ENCODE measurements at regions not wholly inside any gene's neighbourhood (a gene's known extent, or its start where the extent isn't known, plus 50 kb on each side); places are given as distances from the start of the nearest gene placed in this dataset.
A peak's percentile ranks its signal among the peaks of the same experiment; 100 is the strongest.

DNA sequence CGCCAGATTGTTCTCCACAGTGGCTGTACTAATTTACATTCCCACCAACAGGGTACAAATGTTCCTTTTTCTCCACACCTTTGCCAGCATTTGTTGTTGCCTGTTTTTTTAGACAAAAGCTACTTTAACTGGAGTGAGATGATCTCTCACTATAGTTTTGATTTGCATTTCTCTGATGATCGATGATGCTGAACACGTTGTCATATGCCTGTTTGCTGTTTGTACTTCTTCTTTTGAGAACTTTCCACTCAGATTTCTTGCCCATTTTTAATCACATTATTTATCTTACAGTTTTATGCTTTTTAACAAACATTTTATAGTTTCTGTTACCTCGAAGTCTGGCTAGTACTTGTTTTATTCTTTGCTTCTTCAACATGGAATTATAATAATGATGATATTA, 643.7 kb upstream of the ALCAM start:
- no peak for DNase-seq (ENCODE audit: low read depth in 2 of 2)

DNA sequence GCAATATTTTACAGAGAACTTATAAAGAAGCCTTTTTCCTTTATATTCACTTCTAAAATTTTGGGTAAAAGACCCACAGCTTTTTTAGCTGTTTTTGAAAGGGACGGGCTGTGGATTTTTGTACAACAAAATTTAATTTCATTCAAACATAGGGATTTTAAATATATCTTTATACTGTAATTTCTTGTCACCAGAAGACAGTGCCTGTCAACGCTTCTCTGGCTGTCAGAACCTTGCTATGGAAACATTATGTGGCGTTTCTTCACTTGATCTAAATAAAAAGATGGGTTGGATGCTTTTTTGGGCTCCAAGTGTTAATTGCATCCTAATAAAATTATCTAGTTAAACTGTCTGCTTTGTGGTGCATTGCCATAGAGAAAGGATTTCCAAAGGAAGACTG, 635.6 kb upstream of the ALCAM start:
- DNase-seq (ENCODE audit: low read depth in 2 of 2): no peak

DNA sequence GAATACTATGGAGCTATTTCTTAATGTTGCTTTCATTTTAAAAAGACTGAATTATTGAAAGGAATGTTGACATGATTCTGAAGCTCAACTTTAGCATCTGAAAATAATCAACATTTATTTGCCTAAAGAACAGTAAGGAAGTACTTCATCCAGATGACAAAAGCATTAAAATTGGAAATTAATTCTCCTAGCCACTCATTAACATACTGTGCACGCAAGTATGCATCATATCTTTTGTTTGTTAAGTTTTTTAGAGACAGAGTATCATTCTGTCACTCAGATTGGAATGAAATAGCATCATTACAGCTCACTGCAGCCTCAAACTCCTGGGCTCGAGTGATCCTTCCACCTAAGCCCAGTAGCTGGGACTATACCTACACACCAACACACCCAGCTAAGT, 632.1 kb upstream of the ALCAM start:
- DNase-seq (ENCODE audit: low read depth in 2 of 2): no peak

DNA sequence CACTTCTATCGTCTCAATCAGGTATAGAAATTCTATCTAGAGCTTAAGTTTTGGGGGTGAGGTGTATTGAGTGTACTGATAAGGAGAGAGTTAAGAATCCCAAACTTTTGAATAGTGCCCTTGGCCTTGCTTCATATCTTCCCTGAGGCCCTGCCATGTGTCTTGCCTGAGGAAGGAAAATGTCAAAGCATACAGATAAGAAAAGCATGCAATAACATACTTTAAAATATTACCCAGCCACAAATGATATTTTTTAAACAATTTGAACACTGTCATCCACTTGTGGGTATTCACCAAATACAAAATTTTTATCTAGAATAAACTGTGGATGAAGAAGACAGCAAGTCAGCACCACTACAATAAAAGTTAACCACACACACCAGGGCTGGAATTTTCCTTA, 631.0 kb upstream of the ALCAM start:
- no peak for DNase-seq (ENCODE audit: low read depth in 2 of 2)

DNA sequence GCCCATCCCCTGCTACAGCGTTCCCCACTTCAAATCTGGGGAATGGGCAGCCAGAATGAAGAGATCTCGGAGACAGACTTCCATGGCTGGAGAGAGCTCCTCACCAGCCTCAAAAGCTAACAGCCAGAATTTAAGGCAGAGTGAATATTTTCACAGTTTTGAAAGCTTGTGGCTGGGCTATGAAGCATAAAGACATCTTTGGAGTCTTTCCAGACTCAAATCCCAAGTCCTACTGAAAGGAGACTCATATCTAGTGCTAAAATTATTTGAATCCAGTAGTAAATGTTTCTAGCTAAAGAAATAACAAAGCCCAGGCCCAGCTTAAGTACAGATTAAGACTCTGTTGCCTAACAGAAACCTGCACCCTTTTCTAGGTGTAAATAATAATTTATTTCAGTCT, 628.4 kb upstream of the ALCAM start:
- no peak for DNase-seq (ENCODE audit: low read depth in 2 of 2)

DNA sequence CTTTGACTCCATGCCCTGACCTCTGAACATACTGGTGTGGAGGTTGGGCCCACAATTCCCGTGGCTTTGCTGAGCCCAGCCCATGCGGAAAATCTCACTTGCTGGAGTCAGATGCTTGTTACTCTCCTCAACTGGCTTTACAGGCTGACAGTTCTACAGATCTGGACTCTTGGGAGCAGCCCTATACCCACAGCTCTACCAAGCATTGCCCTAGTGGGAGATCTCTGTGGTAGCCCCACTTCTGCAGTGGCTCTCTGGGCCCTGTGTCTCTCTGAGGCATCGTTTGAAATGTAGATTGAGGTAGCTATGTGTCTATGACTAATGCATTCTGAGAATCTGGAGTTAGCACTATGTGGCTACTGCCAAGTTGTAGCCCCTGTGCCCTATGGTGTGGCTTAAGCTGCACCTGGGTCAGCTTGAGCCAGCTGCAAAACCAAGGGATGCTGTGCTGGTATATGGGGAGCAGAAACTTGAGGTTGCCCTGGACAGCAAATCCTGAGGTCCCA, 625.8 kb upstream of the ALCAM start:
- DNase-seq (ENCODE audit: low read depth in 2 of 2): no peak

DNA sequence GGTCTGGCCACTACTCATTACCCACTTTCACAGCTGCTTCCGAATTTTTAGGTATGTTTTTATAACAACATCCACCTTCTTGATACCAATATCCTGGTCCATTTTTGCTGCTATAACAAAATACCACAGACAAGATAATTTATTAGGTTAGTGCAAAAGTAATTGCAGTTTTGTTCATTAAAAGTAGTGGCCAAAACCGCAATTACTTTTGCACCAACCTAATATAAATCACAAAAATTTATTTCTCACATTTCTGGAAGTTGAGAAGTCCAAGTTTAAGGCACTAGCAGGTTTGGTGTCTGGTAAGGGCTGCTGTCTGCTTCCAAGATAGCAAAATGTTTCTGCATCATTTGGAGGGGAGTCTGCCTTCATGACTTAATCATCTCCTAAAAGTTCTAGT, 624.7 kb upstream of the ALCAM start:
- no peak for DNase-seq (ENCODE audit: low read depth in 2 of 2)

DNA sequence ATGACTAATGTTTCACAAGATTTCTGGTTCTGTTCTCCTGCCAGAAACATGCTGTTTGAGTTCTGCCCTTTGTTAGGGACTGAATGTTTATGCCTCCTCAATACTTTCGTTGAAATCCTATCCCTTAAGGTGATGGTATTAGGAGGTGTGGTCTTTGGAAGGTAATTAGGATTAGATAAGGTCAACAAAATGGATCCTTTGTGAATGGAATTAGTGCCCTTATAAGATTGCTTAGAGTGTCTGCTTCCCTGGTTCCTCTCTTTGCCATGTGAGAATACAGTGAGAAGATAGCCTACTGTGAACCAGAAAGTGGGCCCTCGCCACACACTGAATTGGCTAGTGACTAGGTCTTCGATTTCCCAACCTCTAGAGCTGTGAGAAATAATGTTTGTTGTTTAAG, 621.4 kb upstream of the ALCAM start:
- no peak for DNase-seq (ENCODE audit: low read depth in 2 of 2)

DNA sequence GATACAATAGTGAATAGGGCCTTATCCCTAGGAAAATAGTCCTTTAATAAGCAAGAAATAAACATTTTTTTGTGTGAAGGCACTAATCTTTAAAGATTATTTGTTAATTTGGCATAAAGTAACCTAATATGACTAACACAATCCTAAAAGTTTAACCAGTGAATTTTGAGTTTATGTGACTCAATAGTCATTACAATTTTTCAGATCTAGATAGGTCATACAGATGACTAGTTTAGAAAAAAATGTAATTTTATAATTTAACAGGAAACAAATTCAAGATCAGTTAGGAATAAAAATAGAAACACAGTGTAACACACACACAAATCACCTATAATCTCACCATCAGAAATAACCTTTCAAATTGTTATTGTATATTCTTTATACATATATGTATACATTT, 620.7 kb upstream of the ALCAM start:
- no peak for DNase-seq (ENCODE audit: low read depth in 2 of 2)

DNA sequence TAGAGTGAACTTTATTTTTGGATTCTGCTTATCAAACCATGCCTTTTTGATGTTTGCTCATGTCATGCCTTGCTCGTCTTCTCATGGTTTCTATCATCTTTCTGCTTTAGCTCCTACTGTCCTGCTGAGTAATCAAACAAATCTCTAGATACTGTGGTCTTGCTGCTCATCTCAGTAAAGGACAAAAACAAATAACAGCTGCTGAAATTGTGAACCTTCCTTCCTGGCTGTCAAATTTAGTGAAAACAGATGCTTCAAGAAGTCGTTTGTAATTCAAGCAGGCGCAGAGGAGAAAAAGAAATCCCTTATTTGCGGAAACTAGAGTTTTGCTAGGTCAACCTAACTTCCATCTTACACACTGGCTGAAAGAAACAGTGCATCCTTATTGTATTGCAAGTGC, 616.1 kb upstream of the ALCAM start:
- no peak for DNase-seq (ENCODE audit: low read depth in 2 of 2)

DNA sequence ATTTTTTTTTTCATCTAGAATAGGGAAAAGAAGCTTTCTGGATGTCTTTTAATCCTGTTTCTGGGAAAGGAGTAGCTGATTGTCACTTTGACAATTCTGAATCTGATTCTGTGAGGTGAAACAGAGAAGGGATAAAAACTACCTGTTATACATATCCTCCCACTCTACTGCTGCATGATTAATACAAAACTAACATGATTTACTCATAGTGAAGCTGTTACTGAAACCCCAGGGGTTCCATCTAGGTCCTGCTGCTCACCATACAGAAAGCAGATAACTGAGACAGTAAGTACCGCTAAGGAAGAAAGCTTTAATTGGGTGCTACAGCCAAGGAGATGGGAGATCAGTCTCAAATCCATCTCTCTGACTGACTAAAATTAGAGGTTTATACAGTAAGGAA, 610.9 kb upstream of the ALCAM start:
- no peak for DNase-seq (ENCODE audit: low read depth in 2 of 2)

DNA sequence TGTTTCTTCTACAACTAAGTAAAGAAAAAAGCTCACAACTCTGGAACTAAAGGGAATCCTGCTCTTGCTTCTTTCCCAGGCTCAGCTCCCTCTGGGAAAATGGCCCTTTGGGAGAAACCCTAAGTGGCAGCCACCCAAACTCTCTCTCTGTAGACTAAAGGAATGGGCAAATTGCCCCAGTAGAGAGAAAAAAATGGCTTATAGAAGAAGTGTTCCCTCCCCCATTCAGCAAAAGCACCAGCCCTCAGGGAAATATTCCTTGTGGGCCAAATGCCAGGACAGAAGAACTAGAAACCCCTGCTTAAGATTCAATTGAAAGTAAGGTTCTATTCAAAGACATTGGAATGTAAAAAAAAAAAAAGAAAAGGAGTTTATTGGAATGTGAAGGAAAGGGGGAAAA, 603.7 kb upstream of the ALCAM start:
- peak in 1 of 2 donors; percentile 40 for DNase-seq (ENCODE audit: low read depth in 2 of 2)

DNA sequence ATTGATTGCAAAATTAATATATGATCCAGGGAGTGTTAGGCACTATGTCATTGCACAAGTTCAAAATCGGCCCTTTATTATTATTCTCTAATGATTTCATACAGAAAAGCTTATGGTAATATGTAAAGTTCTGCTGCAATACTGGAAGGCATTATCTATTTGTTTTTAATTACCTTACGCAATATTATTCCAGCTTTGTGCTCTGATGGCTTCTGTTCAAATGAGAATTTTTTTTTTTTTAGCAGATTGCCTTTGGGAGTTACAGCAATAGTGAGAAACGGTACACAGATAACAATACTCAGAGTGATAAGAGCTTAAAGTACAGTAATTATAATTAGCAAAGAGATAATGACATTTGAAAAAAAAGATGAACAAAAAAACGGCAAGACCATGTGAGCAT, 602.2 kb upstream of the ALCAM start:
- DNase-seq (ENCODE audit: low read depth in 2 of 2): no peak

DNA sequence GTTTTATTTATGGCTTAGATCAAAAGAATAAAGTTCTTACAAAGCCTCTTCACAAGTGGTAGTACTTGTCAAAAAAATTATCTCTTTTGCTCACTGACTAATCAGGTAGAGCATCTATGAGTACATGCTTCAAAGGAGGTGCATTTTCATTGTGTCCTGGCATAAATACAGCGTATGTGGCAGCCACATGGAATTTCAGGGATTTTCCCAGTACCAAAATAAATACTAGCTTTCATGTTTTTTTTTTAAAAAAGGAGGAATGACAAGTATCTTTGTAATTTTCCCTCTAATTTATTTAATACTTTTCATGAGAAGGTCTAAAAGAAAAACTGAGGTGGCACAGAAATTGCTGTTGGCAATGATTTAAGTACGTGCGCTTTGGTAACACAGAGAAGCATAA, 597.8 kb upstream of the ALCAM start:
- no peak for DNase-seq (ENCODE audit: low read depth in 2 of 2)

DNA sequence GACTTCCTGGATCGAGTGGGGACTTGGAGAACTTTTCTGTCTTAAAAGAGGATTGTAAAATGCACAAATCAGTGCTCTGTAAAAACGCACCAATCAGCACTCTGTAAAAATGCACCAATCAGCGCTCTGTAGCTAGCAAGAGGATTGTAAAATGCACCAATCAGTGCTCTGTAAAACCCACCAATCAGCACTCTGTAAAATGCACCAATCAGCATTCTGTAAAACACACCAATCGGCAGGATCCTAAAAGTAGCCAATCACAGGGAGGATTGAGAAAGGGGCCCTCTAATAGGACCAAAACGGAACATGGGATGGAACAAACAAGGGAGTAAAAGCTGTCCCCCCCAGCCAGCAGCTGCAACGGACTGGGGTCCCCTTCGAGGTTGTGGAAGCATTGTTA, 587.4 kb upstream of the ALCAM start:
- DNase-seq (ENCODE audit: low read depth in 2 of 2): no peak

DNA sequence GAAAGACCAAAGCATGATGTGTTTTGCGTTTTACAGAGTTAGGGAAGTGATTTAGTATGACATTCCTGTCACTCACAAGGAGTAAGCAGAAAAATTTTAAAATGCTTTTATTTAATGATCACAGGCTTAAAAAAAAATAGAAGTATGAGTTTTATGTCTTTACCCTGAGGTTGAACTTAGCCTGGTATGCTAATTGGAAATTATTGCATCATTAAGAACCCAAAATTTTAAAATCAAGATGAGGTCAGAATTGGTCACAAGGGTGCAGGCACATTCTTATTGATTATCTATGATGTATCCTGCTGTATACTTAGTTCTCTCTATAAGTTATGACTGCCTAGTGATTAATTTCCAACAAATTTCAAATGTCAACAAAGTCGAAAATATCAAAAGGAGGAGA, 585.6 kb upstream of the ALCAM start:
- DNase-seq (ENCODE audit: low read depth in 2 of 2): no peak

DNA sequence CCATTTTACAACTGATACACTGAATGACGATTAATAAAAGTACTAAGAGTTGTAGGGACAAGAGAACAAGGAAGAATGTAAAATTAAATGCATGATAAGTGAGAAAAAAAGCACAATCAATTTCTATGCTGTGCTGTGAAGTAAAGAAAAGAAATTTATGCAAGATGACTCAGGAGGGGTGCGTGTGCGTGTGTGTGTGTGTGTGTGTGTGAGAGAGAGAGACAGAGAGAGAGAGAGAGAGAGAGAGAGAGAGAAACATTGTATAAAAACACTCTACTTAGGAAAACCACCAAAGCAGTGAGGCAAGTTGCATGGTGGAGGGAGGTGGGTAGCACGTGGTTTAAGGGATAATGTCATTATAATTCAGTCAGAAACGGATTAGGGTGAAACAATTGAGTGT, 580.8 kb upstream of the ALCAM start:
- DNase-seq (ENCODE audit: low read depth in 2 of 2): no peak

DNA sequence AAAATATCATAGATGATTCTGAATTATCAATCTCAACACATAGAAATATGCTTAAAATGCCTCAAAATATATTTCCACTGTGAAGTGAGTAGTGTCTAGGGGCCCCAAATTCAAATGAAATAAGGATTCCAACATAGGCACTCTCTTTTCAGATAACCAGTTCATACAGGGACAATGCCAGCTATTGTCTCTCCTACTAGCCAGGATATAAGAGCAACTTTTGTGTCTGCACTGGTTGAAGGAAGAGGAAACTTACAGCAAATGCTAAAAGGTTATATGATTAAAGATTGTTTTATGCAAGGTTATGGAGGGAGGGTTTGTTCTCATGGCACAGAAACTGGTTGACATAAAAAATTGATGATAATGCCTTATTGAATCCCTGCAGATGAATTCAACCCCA, 579.4 kb upstream of the ALCAM start:
- DNase-seq (ENCODE audit: low read depth in 2 of 2): peak in 1 of 2 donors; percentile 4

DNA sequence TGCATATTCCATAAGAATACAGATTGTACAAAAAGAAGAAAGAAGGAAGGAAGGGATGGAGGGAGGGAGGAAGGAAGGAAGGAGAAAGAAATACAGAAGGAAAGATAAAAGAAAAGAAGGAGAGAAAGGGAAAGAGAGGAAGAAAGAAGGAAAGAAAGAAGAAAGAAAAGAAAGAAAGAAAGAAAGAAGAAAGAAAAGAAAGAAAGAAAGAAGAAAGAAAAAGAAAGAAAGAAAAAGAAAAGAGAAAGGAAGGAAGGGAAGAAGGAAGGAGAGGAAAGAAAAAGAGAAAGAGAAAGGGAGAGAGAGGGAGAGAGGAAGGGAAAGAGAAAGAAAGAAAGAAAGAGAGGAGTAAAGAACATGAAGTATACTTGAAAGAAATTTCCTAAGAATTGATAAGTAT, 577.9 kb upstream of the ALCAM start:
- DNase-seq (ENCODE audit: low read depth in 2 of 2): no peak

DNA sequence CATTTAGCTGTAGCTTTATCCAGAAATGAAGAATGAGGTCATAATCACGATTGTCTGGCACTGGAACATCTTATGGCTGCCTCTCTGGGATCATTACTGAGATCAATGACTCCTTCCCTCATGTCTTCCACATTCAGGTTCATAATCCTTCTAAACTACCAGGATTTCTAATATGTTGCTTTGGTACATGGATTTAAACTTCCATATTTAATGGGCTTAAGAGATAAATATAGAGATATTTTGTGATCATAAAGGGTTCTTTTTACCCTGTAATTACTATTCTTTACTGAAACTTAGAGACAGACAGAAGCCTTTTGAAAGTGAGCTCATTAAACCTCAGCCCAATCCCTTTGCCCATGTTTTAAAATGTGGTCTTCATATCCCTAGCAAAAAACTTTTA, 575.4 kb upstream of the ALCAM start:
- DNase-seq (ENCODE audit: low read depth in 2 of 2): no peak

DNA sequence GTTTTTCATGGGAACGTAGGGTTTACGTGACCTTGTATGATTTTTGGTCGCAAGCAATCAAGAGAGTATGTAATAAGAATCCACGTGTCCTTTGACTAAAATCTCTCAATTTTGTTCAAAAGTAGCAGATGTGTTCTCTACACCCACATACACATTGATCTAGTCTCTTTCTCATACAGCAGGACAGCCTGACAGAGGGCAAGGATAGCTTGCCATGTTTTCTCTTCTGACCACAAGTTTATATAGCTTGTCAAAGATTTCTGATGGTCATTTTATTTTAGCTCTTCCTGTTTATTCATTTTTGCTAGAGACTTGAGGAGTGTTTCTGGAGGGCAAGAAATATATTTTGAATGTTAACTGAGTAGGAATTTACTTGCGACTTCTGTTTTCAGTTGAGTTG, 570.2 kb upstream of the ALCAM start:
- DNase-seq (ENCODE audit: low read depth in 2 of 2): peak in 1 of 2 donors; percentile 8

DNA sequence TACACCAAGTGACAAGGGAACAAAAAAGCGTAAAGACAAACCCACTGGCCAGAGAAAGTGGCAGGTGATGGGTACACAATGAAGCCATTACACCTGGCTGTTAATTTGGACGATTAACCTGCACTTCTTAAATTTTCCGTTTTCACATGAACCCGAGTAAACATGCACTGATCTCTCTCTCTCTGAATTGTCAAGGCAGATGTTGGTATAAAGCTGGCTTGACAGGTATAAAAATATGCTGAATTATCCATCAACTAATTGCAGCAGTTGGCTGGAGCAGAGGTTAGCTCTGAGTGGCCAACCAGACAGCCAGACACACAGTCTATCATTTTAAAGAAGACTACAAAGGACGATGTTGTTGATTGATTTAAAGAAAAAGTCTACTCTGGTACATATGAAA, 561.7 kb upstream of the ALCAM start:
- no peak for DNase-seq (ENCODE audit: low read depth in 2 of 2)

DNA sequence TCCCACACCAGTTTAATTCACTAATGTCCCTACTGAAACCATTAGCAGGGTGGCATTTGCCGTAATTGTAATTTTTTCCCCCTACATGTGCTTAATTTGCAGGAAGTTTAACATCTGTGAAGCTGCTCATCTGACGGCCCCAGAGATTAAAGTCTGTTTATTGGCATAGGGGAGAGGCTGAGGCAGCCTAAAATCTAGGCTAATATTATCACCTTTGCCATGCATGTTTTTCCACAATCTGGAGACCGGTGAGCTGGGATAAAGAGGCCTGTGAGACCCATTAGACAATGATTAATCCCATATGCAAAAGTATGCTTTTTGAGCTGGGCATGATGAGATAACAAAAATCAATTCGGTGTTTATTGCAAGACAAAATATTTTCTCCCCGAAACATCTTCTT, 561.2 kb upstream of the ALCAM start:
- DNase-seq (ENCODE audit: low read depth in 2 of 2): no peak

DNA sequence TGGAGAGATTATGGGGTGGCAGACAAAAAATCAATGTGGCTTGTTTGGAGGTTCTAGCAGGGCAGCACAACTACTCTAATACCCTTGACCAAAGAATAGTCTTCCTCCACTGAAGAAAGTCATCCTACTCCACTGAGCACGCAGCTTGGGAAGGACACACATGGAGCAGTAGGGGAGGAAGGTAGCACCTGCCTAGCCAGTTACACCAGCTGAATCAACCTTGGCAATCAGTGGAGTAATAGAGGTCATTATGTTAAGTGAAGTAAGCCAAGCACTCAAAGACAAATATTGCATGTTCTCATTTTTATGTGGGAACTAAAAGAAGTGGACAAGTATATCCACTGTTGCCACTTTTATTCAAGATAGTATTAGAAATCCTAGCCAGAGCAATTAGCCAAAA, 555.8 kb upstream of the ALCAM start:
- DNase-seq (ENCODE audit: low read depth in 2 of 2): no peak

DNA sequence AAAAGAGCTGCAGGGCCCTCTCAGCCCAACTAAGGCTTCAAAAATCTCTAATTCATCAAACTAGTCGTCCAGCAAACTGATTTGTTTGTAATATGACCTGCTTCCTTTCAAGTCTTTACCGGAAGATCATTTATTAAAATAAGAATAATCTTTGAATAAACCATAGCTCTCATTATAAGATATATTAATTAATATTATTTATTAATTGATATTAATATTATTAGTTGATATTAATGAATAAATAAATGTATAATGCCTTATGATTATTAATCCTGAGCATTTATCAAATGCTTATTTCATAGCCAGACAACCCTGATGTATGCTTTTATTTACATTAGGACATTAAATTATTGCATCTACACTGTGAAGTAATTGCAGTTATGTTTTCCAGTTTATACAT, 550.7 kb upstream of the ALCAM start:
- no peak for DNase-seq (ENCODE audit: low read depth in 2 of 2)

Measured in lung microvascular endothelial cell (primary cell).